ENCODE measurements at regions not wholly inside any gene's neighbourhood (a gene's known extent, or its start where the extent isn't known, plus 50 kb on each side); places are given as distances from the start of the nearest gene placed in this dataset.
"Not testable (repeated sequence)": the region's sequence is repeated elsewhere in the genome, so short reads cannot be mapped to it uniquely, and the experiment has no call there.

- DNase-seq; H3K18ac ChIP-seq (ENCODE audit: low read depth in 1 of 2, low read length in 2 of 2): not testable (repeated sequence)
Observed at GRCh38 chr16:88178896-88179295, 203.9 kb upstream of the ZNF469 start.

GRCh38 chr16:88182967-88183881, 199.5 kb upstream of the ZNF469 start:
- H3K27ac ChIP-seq (ENCODE audit: low read length, poor library complexity, severe bottlenecking); H2AK5ac ChIP-seq (ENCODE audit: low read length, severe bottlenecking); H3K14ac ChIP-seq (ENCODE audit: low read length in 2 of 2); H2BK120ac ChIP-seq (ENCODE audit: low read depth, low read length); H3K9me3 ChIP-seq (ENCODE audit: control insufficient read depth, low read length); H2BK15ac ChIP-seq (ENCODE audit: low read depth, poor library complexity, severe bottlenecking); H2BK5ac ChIP-seq (ENCODE audit: low read depth, low read length, poor library complexity, severe bottlenecking); H3K4me2 ChIP-seq (ENCODE audit: low read length, poor library complexity, severe bottlenecking); H3K9ac ChIP-seq (ENCODE audit: low read length); H3K23ac ChIP-seq (ENCODE audit: low read length in 2 of 2); H3K4ac ChIP-seq (ENCODE audit: low read depth in 1 of 2, low read length in 2 of 2); H3K27me3 ChIP-seq (ENCODE audit: control insufficient read depth in 1 of 2, insufficient read depth in 1 of 2, low read length in 2 of 2); H4K91ac ChIP-seq (ENCODE audit: low read length); DNase-seq; H3K18ac ChIP-seq (ENCODE audit: low read depth in 1 of 2, low read length in 2 of 2); H4K8ac ChIP-seq (ENCODE audit: low read length); H2AFZ ChIP-seq (ENCODE audit: low read depth, low read length); H3K79me1 ChIP-seq (replicated peaks; ENCODE audit: low read length, poor library complexity, severe bottlenecking); H3K4me3 ChIP-seq (ENCODE audit: insufficient read depth in 1 of 2, low read depth in 1 of 2, low read length in 2 of 2); H2BK12ac ChIP-seq (ENCODE audit: low read length in 2 of 2); H3K36me3 ChIP-seq (ENCODE audit: control insufficient read depth in 1 of 2, insufficient read depth in 2 of 2, low read depth in 1 of 2, low read length in 2 of 2): not testable (repeated sequence)
- H3K4me1 ChIP-seq (ENCODE audit: control insufficient read depth, insufficient read depth, low read depth, low read length): peaks cover 16% of the 10 kb centered on the region
- WGBS: 90% methylated on average over 33 of the region's 33 CpGs

More at GRCh38 chr16:88178896-88179295, 203.9 kb upstream of the ZNF469 start:
- H3K27me3 ChIP-seq (ENCODE audit: control insufficient read depth in 1 of 2, insufficient read depth in 1 of 2, low read length in 2 of 2); H2BK12ac ChIP-seq (ENCODE audit: low read length in 2 of 2); H3K9ac ChIP-seq (ENCODE audit: low read length); H2BK120ac ChIP-seq (ENCODE audit: low read depth, low read length); H4K91ac ChIP-seq (ENCODE audit: low read length); H3K4me1 ChIP-seq (ENCODE audit: control insufficient read depth, insufficient read depth, low read depth, low read length); H2AFZ ChIP-seq (ENCODE audit: low read depth, low read length); H3K79me1 ChIP-seq (replicated peaks; ENCODE audit: low read length, poor library complexity, severe bottlenecking); H3K9me3 ChIP-seq (ENCODE audit: control insufficient read depth, low read length); H4K8ac ChIP-seq (ENCODE audit: low read length); H3K4ac ChIP-seq (ENCODE audit: low read depth in 1 of 2, low read length in 2 of 2); H3K27ac ChIP-seq (ENCODE audit: low read length, poor library complexity, severe bottlenecking); H3K23ac ChIP-seq (ENCODE audit: low read length in 2 of 2); H3K4me3 ChIP-seq (ENCODE audit: insufficient read depth in 1 of 2, low read depth in 1 of 2, low read length in 2 of 2); H3K36me3 ChIP-seq (ENCODE audit: control insufficient read depth in 1 of 2, insufficient read depth in 2 of 2, low read depth in 1 of 2, low read length in 2 of 2); H3K4me2 ChIP-seq (ENCODE audit: low read length, poor library complexity, severe bottlenecking); H2BK15ac ChIP-seq (ENCODE audit: low read depth, poor library complexity, severe bottlenecking); H2BK5ac ChIP-seq (ENCODE audit: low read depth, low read length, poor library complexity, severe bottlenecking); H3K14ac ChIP-seq (ENCODE audit: low read length in 2 of 2); H2AK5ac ChIP-seq (ENCODE audit: low read length, severe bottlenecking): not testable (repeated sequence)
- WGBS: 88% methylated on average over 14 of the region's 15 CpGs

GRCh38 chr16:88184053-88184452, 198.7 kb upstream of the ZNF469 start:
- not testable (repeated sequence) for H3K4ac ChIP-seq (ENCODE audit: low read depth in 1 of 2, low read length in 2 of 2); H3K14ac ChIP-seq (ENCODE audit: low read length in 2 of 2); H4K91ac ChIP-seq (ENCODE audit: low read length); H3K79me1 ChIP-seq (replicated peaks; ENCODE audit: low read length, poor library complexity, severe bottlenecking); H2BK12ac ChIP-seq (ENCODE audit: low read length in 2 of 2); H3K27ac ChIP-seq (ENCODE audit: low read length, poor library complexity, severe bottlenecking); H2BK120ac ChIP-seq (ENCODE audit: low read depth, low read length); H2BK15ac ChIP-seq (ENCODE audit: low read depth, poor library complexity, severe bottlenecking); H3K9me3 ChIP-seq (ENCODE audit: control insufficient read depth, low read length); H3K27me3 ChIP-seq (ENCODE audit: control insufficient read depth in 1 of 2, insufficient read depth in 1 of 2, low read length in 2 of 2); H3K9ac ChIP-seq (ENCODE audit: low read length); H2AK5ac ChIP-seq (ENCODE audit: low read length, severe bottlenecking); H2AFZ ChIP-seq (ENCODE audit: low read depth, low read length); DNase-seq; H3K18ac ChIP-seq (ENCODE audit: low read depth in 1 of 2, low read length in 2 of 2); H4K8ac ChIP-seq (ENCODE audit: low read length); H2BK5ac ChIP-seq (ENCODE audit: low read depth, low read length, poor library complexity, severe bottlenecking); H3K4me2 ChIP-seq (ENCODE audit: low read length, poor library complexity, severe bottlenecking); H3K36me3 ChIP-seq (ENCODE audit: control insufficient read depth in 1 of 2, insufficient read depth in 2 of 2, low read depth in 1 of 2, low read length in 2 of 2); H3K4me3 ChIP-seq (ENCODE audit: insufficient read depth in 1 of 2, low read depth in 1 of 2, low read length in 2 of 2); H3K23ac ChIP-seq (ENCODE audit: low read length in 2 of 2)
- H3K4me1 ChIP-seq (ENCODE audit: control insufficient read depth, insufficient read depth, low read depth, low read length): peaks cover 16% of the 10 kb centered on the region
- 97% methylated on average over 6 of the region's 14 CpGs for WGBS

GRCh38 chr16:88184566-88185355, 198.0 kb upstream of the ZNF469 start:
- not testable (repeated sequence) for H3K27ac ChIP-seq (ENCODE audit: low read length, poor library complexity, severe bottlenecking); H2AFZ ChIP-seq (ENCODE audit: low read depth, low read length); H3K36me3 ChIP-seq (ENCODE audit: control insufficient read depth in 1 of 2, insufficient read depth in 2 of 2, low read depth in 1 of 2, low read length in 2 of 2); H3K18ac ChIP-seq (ENCODE audit: low read depth in 1 of 2, low read length in 2 of 2); H3K4ac ChIP-seq (ENCODE audit: low read depth in 1 of 2, low read length in 2 of 2); H3K23ac ChIP-seq (ENCODE audit: low read length in 2 of 2); H3K14ac ChIP-seq (ENCODE audit: low read length in 2 of 2); H4K8ac ChIP-seq (ENCODE audit: low read length); H2BK12ac ChIP-seq (ENCODE audit: low read length in 2 of 2); H2BK5ac ChIP-seq (ENCODE audit: low read depth, low read length, poor library complexity, severe bottlenecking); H3K79me1 ChIP-seq (replicated peaks; ENCODE audit: low read length, poor library complexity, severe bottlenecking); H3K27me3 ChIP-seq (ENCODE audit: control insufficient read depth in 1 of 2, insufficient read depth in 1 of 2, low read length in 2 of 2); H2AK5ac ChIP-seq (ENCODE audit: low read length, severe bottlenecking); H4K91ac ChIP-seq (ENCODE audit: low read length); H3K4me2 ChIP-seq (ENCODE audit: low read length, poor library complexity, severe bottlenecking); H2BK120ac ChIP-seq (ENCODE audit: low read depth, low read length); H2BK15ac ChIP-seq (ENCODE audit: low read depth, poor library complexity, severe bottlenecking); H3K9me3 ChIP-seq (ENCODE audit: control insufficient read depth, low read length); DNase-seq
- 97% methylated on average over 15 of the region's 36 CpGs for WGBS
- peaks cover 16% of the 10 kb centered on the region for H3K4me1 ChIP-seq (ENCODE audit: control insufficient read depth, insufficient read depth, low read depth, low read length)
- H3K9ac ChIP-seq (ENCODE audit: low read length): peak overlapping the region; percentile 32
- peak overlapping the region in 1 of 2 experiments; percentile 78 for H3K4me3 ChIP-seq (ENCODE audit: insufficient read depth in 1 of 2, low read depth in 1 of 2, low read length in 2 of 2)
